Activated T-helper 9 cell treated with anti-CD3 and anti-CD28 coated beads, Interleukin-2, amount 50 U/mL, for 16 hours (primary cell): ENCODE measurements at regions not wholly inside any gene's neighbourhood (a gene's known extent, or its start where the extent isn't known, plus 50 kb on each side); places are given as distances from the start of the nearest gene placed in this dataset.
"Not testable (repeated sequence)": the region's sequence is repeated elsewhere in the genome, so short reads cannot be mapped to it uniquely, and the experiment has no call there.

Experiments
- DNase-seq: peaks from one replicate; pipeline ENCODE4 v3.0.0-alpha.2; 2020; ENCODE audit warnings: low read depth

DNA sequence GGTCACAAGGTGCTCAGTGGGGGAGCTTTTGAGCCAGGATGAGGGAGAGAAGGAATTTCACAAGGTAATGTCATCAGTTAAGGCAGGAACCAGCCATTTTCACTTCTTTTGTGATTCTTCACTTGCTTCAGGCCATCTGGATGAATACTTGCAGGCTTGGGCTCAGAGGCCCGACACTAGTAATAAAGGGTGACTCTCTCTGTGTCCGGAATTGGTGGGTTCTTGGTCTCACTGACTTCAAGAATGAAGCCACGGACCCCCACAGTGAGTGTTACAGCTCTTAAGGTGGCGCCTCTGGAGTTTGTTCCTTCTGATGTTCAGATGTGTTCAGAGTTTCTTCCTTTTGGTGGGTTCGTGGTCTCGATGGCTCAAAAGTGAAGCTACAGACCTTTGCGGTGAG, 131.8 kb upstream of the RXFP2 start:
- not testable (repeated sequence) for DNase-seq

DNA sequence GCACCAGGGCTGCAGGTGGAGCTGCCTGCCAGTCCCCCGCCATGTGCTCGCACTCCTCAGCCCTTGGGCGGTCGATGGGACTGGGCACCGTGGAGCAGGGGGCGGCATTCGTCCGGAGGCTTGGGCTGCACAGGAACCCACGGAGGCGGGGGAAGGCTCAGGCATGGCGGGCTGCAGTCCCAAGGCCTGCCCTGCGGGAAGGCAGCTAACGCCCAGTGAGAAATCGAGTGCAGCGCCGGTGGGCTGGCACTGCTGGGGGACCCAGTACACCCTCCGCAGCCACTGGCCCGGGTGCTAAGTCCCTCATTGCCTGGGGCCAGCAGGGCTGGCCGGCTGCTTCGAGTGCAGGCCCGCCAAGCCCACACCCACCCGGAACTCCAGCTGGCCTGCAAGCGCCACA, 130.5 kb upstream of the RXFP2 start:
- not testable (repeated sequence) for DNase-seq

GRCh38 chr13:31610270-31610998, 128.9 kb upstream of the RXFP2 start:
- DNase-seq, result no peak

DNA sequence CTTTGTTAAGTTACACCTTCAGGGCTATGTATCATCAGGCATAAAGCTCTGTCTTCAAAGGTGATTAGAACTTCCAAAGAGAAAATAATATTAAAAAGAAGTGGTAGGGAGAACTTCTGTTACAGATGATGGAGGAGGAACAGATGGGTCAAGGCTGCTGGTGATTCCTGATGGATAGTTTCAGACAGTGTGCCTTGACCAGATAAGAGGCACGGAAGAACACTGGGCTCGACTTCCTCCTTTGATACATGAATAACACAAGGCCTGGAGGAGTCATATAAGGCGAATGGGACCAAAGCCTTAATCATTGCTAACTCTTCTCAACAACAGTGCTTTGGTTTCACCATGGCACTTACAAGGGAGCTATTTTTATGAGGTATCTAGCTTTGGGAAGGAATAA, 128.1 kb upstream of the RXFP2 start:
- DNase-seq, result no peak

DNA sequence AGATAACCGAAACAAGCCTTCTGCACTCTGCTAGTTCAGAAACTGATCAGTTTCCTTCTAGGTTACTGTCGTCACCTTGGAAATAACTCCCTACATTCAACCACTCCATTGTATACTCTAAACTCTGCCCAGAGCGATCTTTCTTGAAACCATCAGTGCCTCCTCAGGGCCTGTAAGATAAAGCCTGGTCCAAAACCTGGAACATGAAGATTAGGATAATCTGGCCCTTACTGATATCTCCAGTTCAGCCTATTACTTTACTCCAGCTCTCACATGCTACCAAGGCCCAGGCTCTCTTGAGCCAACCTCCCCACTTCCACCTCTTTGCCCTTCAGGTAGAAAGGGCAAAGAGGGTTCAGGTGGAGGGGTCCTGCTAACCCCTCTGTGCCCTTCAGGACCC, 125.3 kb upstream of the RXFP2 start:
- DNase-seq, result no peak

- DNase-seq, result no peak
These were observed 124.6 kb upstream of the RXFP2 start for GRCh38 chr13:31614704-31615103.

GRCh38 chr13:31625115-31625514, 114.2 kb upstream of the RXFP2 start:
- DNase-seq, result no peak

- no peak for DNase-seq
These were observed 112.1 kb upstream of the RXFP2 start for GRCh38 chr13:31627097-31627845.

DNA sequence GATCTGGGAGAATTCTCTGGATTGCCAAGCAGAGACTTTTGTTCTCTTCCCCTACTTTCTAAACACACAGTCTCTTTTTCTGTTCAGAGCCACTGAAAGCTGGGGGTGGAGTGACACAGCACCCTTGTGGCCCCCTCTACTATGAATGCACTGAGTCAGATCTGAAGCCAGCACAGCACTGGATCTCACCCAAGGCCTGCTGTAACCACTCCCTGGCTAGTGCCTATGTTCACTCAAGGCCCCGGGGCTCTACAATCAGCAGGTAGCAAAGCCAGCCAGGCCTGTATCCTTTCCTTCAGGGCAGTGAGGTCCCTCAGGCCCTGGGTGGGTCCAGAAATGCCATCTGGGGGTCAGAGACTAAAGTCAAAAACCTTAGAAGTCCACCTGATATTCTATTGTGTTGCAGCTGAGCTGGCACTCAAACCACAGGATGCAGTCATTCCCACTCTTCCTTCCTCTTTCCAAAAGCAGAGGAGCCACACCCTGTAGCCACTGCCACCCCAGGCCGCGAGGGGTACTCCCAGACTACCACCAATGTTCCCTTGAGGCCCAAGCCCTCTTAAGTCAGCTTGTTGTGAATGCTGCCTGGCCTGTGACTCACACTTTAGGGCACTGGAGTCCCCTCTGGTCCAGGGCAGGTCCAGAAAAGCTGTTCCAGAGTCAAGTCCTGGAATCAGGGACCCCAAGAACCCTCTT, 110.1 kb upstream of the RXFP2 start:
- no peak for DNase-seq

GRCh38 chr13:31631071-31631470, 108.3 kb upstream of the RXFP2 start:
- no peak for DNase-seq

DNA sequence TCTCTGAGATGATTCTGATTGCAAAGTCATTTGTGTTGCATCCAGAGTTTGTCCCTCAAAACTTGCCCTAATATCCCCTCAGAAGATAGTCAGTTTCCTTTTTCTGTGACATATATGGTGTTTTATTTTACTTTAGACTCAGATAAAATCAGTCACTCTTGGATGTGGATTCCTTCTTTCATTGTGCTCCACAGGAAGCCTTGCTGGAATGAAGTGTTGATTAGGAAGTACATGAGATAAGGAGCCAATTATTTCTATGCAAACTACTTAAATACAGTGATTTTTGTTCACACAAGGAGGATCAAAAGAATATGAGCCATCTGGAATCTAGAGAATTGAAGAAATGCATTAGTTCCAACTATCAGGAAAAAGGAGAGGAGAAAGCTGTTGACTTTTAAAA, 107.6 kb upstream of the RXFP2 start:
- no peak for DNase-seq

- DNase-seq, result no peak
These were observed 100.7 kb upstream of the RXFP2 start for GRCh38 chr13:31638577-31638976.

- DNase-seq, result no peak
These were observed 99.7 kb upstream of the RXFP2 start for GRCh38 chr13:31639443-31640163.

GRCh38 chr13:31649766-31650165, 89.6 kb upstream of the RXFP2 start:
- no peak for DNase-seq

GRCh38 chr13:31653730-31654129, 85.6 kb upstream of the RXFP2 start:
- DNase-seq, result no peak

DNA sequence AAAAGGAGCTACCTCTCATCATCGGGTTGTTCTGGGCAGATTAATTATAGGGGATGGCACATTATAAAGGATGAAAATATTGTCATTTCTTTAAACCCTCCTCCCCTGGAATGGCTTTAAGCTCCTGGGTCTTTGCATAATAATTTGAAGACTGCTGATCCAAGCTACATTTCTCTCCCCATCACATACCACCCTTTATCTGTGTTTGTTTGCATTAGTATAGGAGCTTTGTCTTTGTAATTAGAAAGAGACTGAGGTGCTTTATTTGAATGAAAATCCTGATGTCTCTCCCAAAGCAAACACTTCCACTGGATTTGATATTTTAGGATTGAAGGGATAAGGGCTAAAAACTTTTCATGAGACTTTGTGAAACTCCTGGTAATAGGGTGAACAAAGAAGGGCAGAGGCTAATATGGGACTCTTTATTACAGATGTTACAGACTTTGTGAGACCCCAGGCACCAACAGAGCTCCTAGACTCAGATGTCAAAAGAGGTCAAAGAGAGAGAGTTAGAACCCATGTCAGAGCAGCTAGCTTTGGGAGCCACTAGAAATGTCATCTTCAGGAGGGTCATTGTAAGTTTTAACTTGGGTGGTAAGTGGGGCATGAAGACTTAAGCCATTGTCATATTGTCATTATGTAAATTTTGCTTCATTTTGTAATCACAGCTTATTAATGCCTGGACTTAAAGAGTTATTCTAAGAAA, 75.3 kb upstream of the RXFP2 start:
- DNase-seq, result no peak

GRCh38 chr13:31670831-31671617, 68.3 kb upstream of the RXFP2 start:
- DNase-seq, result no peak

- no peak for DNase-seq
These were observed 65.3 kb upstream of the RXFP2 start for GRCh38 chr13:31674051-31674450.

DNA sequence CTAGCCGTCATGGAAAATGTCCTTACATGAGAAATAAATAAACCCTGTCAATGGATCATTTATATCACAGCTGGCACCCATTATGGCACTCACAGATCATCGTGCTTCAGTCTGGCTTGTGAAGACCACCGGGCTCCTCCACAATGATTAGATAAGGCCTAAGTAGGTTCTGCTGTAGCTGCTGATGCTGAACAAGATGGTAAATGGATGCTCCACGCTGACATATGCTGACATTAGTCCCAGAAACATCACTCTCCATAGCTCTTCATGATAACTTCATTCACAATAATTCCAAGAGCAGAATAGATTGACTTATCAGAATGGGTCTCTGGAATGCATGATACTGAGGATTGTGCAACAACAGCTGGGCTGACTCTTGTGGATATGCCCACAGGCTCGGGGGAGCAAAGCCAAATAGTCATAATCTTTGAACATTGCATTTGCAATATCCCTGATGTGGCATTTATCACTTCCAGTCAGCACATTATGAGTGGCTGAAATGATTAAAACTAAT, 63.8 kb upstream of the RXFP2 start:
- DNase-seq, result no peak

- DNase-seq, result no peak
These were observed 58.2 kb upstream of the RXFP2 start for GRCh38 chr13:31681133-31681532.

GRCh38 chr13:31684466-31684865, 54.9 kb upstream of the RXFP2 start:
- DNase-seq, result no peak
